ENCODE measurements at regions not wholly inside any gene's neighbourhood (a gene's known extent, or its start where the extent isn't known, plus 50 kb on each side); places are given as distances from the start of the nearest gene placed in this dataset.

DNA sequence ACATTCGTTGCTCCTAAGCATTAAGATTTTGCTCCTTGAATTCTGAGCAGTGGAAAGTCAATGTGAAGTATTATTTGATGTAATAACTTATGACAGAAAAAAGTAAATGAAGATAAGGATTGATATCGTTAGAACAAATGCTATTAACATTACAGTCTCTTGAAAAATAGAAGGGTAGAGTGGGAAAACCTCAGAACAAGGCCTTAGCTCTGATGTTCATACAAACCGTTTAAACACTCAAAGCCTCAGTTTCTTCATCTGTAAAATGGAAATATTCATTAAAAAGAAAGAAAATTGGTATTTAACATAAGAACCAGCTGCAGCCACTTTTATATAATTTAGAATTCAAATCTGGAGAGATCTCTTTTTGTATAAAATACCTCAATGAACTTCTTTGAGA, 250.4 kb upstream of the NCKAP5 start:
- no peak for DNase-seq (ENCODE audit: low read depth)
- H3K4me3 ChIP-seq (ENCODE audit: low read depth, low read length): no peak overlapping the region
- TF ChIP-seq CTCF (IDR thresholded peaks at IDR 0.05; ENCODE audit: insufficient read depth, low read length): no peak

- no peak overlapping the region for H3K4me3 ChIP-seq (ENCODE audit: low read depth, low read length)
- peak; percentile 22 for DNase-seq (ENCODE audit: low read depth)
- no peak for TF ChIP-seq CTCF (IDR thresholded peaks at IDR 0.05; ENCODE audit: insufficient read depth, low read length)
These were observed 251.6 kb upstream of the NCKAP5 start for GRCh38 chr2:133819906-133820305.

DNA sequence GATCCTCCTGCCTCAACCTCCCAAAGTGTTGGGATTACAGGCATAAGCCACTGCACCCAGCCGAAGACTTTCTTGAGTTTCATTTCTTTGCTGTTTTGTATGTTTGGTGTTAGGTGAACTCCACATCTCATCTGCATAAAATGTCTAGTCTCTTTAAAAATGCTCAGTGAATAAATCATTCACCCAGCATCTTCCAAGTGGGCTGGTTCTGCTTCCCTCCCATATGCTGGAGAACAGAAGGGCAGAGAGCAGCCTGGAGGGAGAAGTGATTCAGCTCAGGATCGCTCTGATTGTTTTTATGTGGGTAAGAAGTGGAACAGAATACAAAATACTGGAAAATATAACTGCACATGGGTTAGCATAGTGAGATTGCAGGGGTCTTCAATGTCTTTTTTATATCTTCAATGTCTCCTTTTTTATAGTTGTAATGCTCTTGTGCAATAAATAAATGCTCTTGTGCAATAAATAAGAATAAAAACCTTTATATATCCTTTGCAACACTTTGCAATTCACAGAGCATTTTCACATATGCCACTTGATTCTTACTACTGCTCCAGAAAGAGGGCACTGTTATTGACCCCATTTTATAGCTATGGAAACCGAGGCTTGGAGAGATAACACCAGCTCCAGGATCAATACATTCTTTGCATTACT, 253.0 kb upstream of the NCKAP5 start:
- DNase-seq (ENCODE audit: low read depth): peak; percentile 74
- no peak for TF ChIP-seq CTCF (IDR thresholded peaks at IDR 0.05; ENCODE audit: insufficient read depth, low read length)
- H3K4me3 ChIP-seq (ENCODE audit: low read depth, low read length): no peak overlapping the region

- TF ChIP-seq CTCF (IDR thresholded peaks at IDR 0.05; ENCODE audit: insufficient read depth, low read length): no peak
- H3K4me3 ChIP-seq (ENCODE audit: low read depth, low read length): no peak overlapping the region
- DNase-seq (ENCODE audit: low read depth): no peak
These were observed 254.4 kb upstream of the NCKAP5 start for GRCh38 chr2:133822517-133823225.

- DNase-seq (ENCODE audit: low read depth): no peak
- no peak overlapping the region for H3K4me3 ChIP-seq (ENCODE audit: low read depth, low read length)
These were observed 254.9 kb upstream of the NCKAP5 start for GRCh38 chr2:133823226-133823550.

DNA sequence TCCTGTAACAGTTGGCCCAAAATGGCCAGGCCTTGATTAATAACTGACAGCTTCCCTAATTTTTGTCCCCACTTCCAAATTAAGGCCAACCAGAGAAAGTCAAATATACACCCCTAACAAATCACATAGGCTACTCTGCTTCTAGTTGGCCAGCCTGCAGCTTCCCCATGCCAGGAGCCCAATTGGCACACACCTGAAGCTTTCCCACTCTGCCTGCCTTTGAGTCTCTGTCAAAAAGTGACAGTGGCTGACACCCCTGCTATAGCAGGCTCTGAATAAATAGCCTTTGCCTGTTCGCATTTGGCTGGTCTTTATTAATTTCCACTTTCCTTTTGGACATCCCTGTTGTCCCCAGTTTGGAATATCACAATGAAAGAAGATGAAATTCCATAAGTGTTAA, 256.6 kb upstream of the NCKAP5 start:
- no peak for TF ChIP-seq CTCF (IDR thresholded peaks at IDR 0.05; ENCODE audit: insufficient read depth, low read length)
- H3K4me3 ChIP-seq (ENCODE audit: low read depth, low read length): no peak overlapping the region
- DNase-seq (ENCODE audit: low read depth): no peak

More at GRCh38 chr2:133823226-133823550, 254.9 kb upstream of the NCKAP5 start:
- no peak for TF ChIP-seq CTCF (IDR thresholded peaks at IDR 0.05; ENCODE audit: insufficient read depth, low read length)
